Keratinocyte (primary cell): ENCODE measurements at regions not wholly inside any gene's neighbourhood (a gene's known extent, or its start where the extent isn't known, plus 50 kb on each side); places are given as distances from the start of the nearest gene placed in this dataset.
"Not testable (repeated sequence)": the region's sequence is repeated elsewhere in the genome, so short reads cannot be mapped to it uniquely, and the experiment has no call there.

Source experiments
- DNase-seq: peaks from one replicate; pipeline ENCODE4 v3.0.0-alpha.2; 2011; ENCODE audit warnings: low read depth, missing footprints, low spot score
- FAIRE-seq: peaks from 2 replicates; lab custom pipeline; 2011; peaks lifted over from hg19 to GRCh38; lab: Jason Lieb, UNC
- H2AFZ ChIP-seq: 2 replicates; pipeline ENCODE4 v1.6.0; 2012; ENCODE audit warnings: low read length, control low read depth, inconsistent platforms; ENCODE audit not compliant: control insufficient read depth
- H3K27ac ChIP-seq: 2 replicates; pipeline ENCODE4 v1.5.1; 2011; ENCODE audit warnings: low read length; ENCODE audit not compliant: control insufficient read depth, insufficient read depth
- H3K27me3 ChIP-seq: 3 replicates; pipeline ENCODE4 v1.6.0; 2011; ENCODE audit warnings: low read length; ENCODE audit not compliant: control insufficient read depth, insufficient read depth; ENCODE audit errors: extremely low read depth
- H3K36me3 ChIP-seq, 2 experiments: 2 replicates in 1 of 2; 3 replicates in 1 of 2; pipeline ENCODE4 v1.5.1; 2011; ENCODE audit warnings: low read length in 2 of 2, mild to moderate bottlenecking in 1 of 2; ENCODE audit not compliant: control insufficient read depth in 2 of 2, insufficient read depth in 2 of 2; ENCODE audit errors: extremely low read depth in 1 of 2
- H3K4me1 ChIP-seq: 3 replicates; pipeline ENCODE4 v1.5.1; 2011; ENCODE audit warnings: low read length; ENCODE audit not compliant: control insufficient read depth, insufficient read depth; ENCODE audit errors: extremely low read depth
- H3K4me2 ChIP-seq: 3 replicates; pipeline ENCODE4 v1.6.0; 2011; ENCODE audit warnings: low read depth, low read length; ENCODE audit not compliant: control insufficient read depth, insufficient read depth; ENCODE audit errors: extremely low read depth
- H3K4me3 ChIP-seq, 3 experiments: fragments of 200-600 bp in 1 of 3; sonication (generic) in 1 of 3; 2 replicates in 2 of 3; 3 replicates in 1 of 3; pipeline ENCODE4 v1.5.1; 2011 to 2016; ENCODE audit warnings: low read length in 3 of 3, mild to moderate bottlenecking in 3 of 3, control low read depth in 2 of 3, inconsistent platforms in 1 of 3, low read depth in 1 of 3, mixed read lengths in 1 of 3, mixed run types in 1 of 3, moderate library complexity in 1 of 3; ENCODE audit not compliant: control insufficient read depth in 2 of 3, insufficient read depth in 2 of 3; ENCODE audit errors: extremely low read depth in 1 of 3
- H3K79me2 ChIP-seq: 2 replicates; pipeline ENCODE4 v1.6.0; 2012; ENCODE audit warnings: low read length; ENCODE audit not compliant: control insufficient read depth, insufficient read depth
- H3K9ac ChIP-seq: 3 replicates; pipeline ENCODE4 v1.6.0; 2011; ENCODE audit warnings: low read length; ENCODE audit not compliant: control insufficient read depth, insufficient read depth; ENCODE audit errors: extremely low read depth
- H3K9me1 ChIP-seq: 3 replicates; pipeline ENCODE4 v1.6.0; 2011; ENCODE audit warnings: low read length; ENCODE audit not compliant: control insufficient read depth, insufficient read depth; ENCODE audit errors: extremely low read depth
- H3K9me3 ChIP-seq: 2 replicates; pipeline ENCODE4 v1.5.1; 2012; ENCODE audit warnings: low read depth, low read length; ENCODE audit not compliant: control insufficient read depth
- H4K20me1 ChIP-seq: 3 replicates; pipeline ENCODE4 v1.6.0; 2011; ENCODE audit warnings: low read length; ENCODE audit not compliant: control insufficient read depth, insufficient read depth; ENCODE audit errors: extremely low read depth
- CTCF ChIP-seq, 3 experiments: IDR thresholded peaks in 1 of 3; conservative IDR thresholded peaks in 1 of 3; optimal IDR thresholded peaks in 1 of 3; 2 replicates in 2 of 3; 3 replicates in 1 of 3; pipeline versions ENCODE3 to v1.5.1; 2011; ENCODE audit warnings: low read length in 3 of 3, mild to moderate bottlenecking in 3 of 3, moderate library complexity in 2 of 3, control low read depth in 1 of 3, inconsistent platforms in 1 of 3; ENCODE audit not compliant: insufficient read depth in 2 of 3; ENCODE audit errors: extremely low read depth in 1 of 3
- EZH2 ChIP-seq: IDR thresholded peaks from one replicate; pipeline ENCODE4 v1.6.1; 2012; ENCODE audit warnings: inconsistent platforms, mild to moderate bottlenecking, low read length, moderate library complexity
- dilution Hi-C: fragments of 300-500 bp; cut with MboI; formaldehyde crosslinking; loops from one replicate; pipeline ENCODE4 v1.7.0; 2020; ENCODE audit warnings: low sequenced_read_pairs; ENCODE audit not compliant: extremely low pct_ligation_motif_present

GRCh38 chr2:126154256-126154785, 501.6 kb upstream of the GYPC start:
- no peak overlapping the region for H3K9ac ChIP-seq
- dilution Hi-C loops, result no loop called here
- FAIRE-seq, result no peak
- no peaks in the 10 kb centered on the region for H3K36me3 ChIP-seq
- no peaks in the 10 kb centered on the region for H3K9me3 ChIP-seq
- H2AFZ ChIP-seq, result no peak overlapping the region
- no peaks in the 10 kb centered on the region for H3K4me1 ChIP-seq
- H3K4me2 ChIP-seq, result no peak overlapping the region
- no peaks in the 10 kb centered on the region for H4K20me1 ChIP-seq
- no peaks in the 10 kb centered on the region for H3K79me2 ChIP-seq
- no peaks in the 10 kb centered on the region for H3K9me1 ChIP-seq
- TF ChIP-seq CTCF (optimal IDR thresholded peaks at IDR 0.05 in 1 of 3, IDR thresholded peaks at IDR 0.05 in 1 of 3, conservative IDR thresholded peaks at IDR 0.05 in 1 of 3; ENCODE audit: extremely low read depth in 1 of 3, insufficient read depth in 2 of 3, low read length in 3 of 3) (no peak), EZH2 (no peak)
- no peak for DNase-seq
- no peaks in the 10 kb centered on the region for H3K27me3 ChIP-seq
- no peak overlapping the region for H3K27ac ChIP-seq
- no peak overlapping the region for H3K4me3 ChIP-seq

GRCh38 chr2:126160950-126161349, 495.0 kb upstream of the GYPC start:
- DNase-seq, H2AFZ ChIP-seq, dilution Hi-C loops, H3K27me3 ChIP-seq, H3K9me3 ChIP-seq, H3K4me2 ChIP-seq, H4K20me1 ChIP-seq, H3K4me3 ChIP-seq, H3K4me1 ChIP-seq, H3K36me3 ChIP-seq, H3K27ac ChIP-seq, H3K9ac ChIP-seq, H3K9me1 ChIP-seq, FAIRE-seq, H3K79me2 ChIP-seq: not testable (repeated sequence)

GRCh38 chr2:126172631-126173184, 483.2 kb upstream of the GYPC start:
- H3K9me1 ChIP-seq, result no peaks in the 10 kb centered on the region
- H3K4me1 ChIP-seq, result no peaks in the 10 kb centered on the region
- H3K4me3 ChIP-seq, result no peak overlapping the region
- dilution Hi-C loops, result no loop called here
- peaks cover 10% of the 10 kb centered on the region for H3K9me3 ChIP-seq
- no peak overlapping the region for H2AFZ ChIP-seq
- H4K20me1 ChIP-seq, result no peaks in the 10 kb centered on the region
- H3K79me2 ChIP-seq, result no peaks in the 10 kb centered on the region
- H3K27ac ChIP-seq, result no peak overlapping the region
- no peak overlapping the region for H3K9ac ChIP-seq
- no peak overlapping the region for H3K4me2 ChIP-seq
- H3K27me3 ChIP-seq, result no peaks in the 10 kb centered on the region
- TF ChIP-seq CTCF (optimal IDR thresholded peaks at IDR 0.05 in 1 of 3, IDR thresholded peaks at IDR 0.05 in 1 of 3, conservative IDR thresholded peaks at IDR 0.05 in 1 of 3; ENCODE audit: extremely low read depth in 1 of 3, insufficient read depth in 2 of 3, low read length in 3 of 3) (no peak), EZH2 (no peak)
- H3K36me3 ChIP-seq, result no peaks in the 10 kb centered on the region
- no peak for DNase-seq
- no peak for FAIRE-seq
